HCT116 (cell line): ENCODE measurements at regions not wholly inside any gene's neighbourhood (a gene's known extent, or its start where the extent isn't known, plus 50 kb on each side); places are given as distances from the start of the nearest gene placed in this dataset.

Source experiments
- ATAC-seq: fragments of 200-7000 bp; cut with Tn5 transposase; 2 replicates; pipeline ENCODE4 v1.9.1; 2020; ENCODE audit warnings: mild to moderate bottlenecking, moderate library complexity
- BruUV-seq: library from RNA; stranded (reverse); fragments of 400-500 nt; replicated peaks from 2 replicates; lab custom pipeline; 2021; lab: Mats Ljungman, UMichigan
- CTCF ChIA-PET: fragments of 300-600 bp; sonication (Branson Sonifier 250); formaldehyde crosslinking; loops from one replicate; lab custom pipeline; 2021; ENCODE audit warnings: antibody characterized with exemption; lab: Charles Lee
- POLR2A ChIA-PET: fragments of 300-600, 350-600 bp; sonication (Branson Sonifier 250); formaldehyde crosslinking; loops from one replicate; lab custom pipeline; 2021; ENCODE audit warnings: antibody characterized with exemption; lab: Charles Lee
- RAD21 ChIA-PET, 2 experiments: fragments of 300-600 bp; sonication (Branson Sonifier 250); formaldehyde crosslinking; loops; one replicate each; lab custom pipeline; 2023; ENCODE audit warnings: low total read pairs in 2 of 2; ENCODE audit not compliant: uncharacterized antibody in 2 of 2, unreplicated experiment in 2 of 2, low non-redundant PET in 1 of 2; lab: Charles Lee
- DNase-seq: peaks from one replicate; pipeline ENCODE4 v3.0.0-alpha.2; 2010; ENCODE audit warnings: low read depth, low spot score
- H2AFZ ChIP-seq: fragments of 200-600 bp; shearing (Covaris generic), sonication (generic); 2 replicates; pipeline ENCODE4 v1.6.1; 2017; ENCODE audit warnings: low read depth, mixed run types, mixed read lengths, antibody characterized with exemption, low read length; ENCODE audit not compliant: poor library complexity, severe bottlenecking
- H3K27ac ChIP-seq: 2 replicates; pipeline ENCODE4 v1.5.1; 2012; ENCODE audit warnings: low read depth, low read length
- H3K27me3 ChIP-seq: fragments of 200-600 bp; sonication (generic); 2 replicates; pipeline ENCODE4 v1.6.1; 2016; ENCODE audit warnings: mixed run types, low read length, mixed read lengths; ENCODE audit not compliant: insufficient read depth
- H3K36me3 ChIP-seq, 2 experiments: fragments of 200-500 bp in 1 of 2; fragments of 200-600 bp in 1 of 2; sonication (Bioruptor generic) in 1 of 2; sonication (generic) in 1 of 2; 2 replicates each; pipeline versions ENCODE4 v1.5.1 to v1.6.1; 2014 to 2016; ENCODE audit warnings: low read length in 2 of 2, inconsistent platforms in 1 of 2, mixed read lengths in 1 of 2, mixed run types in 1 of 2; ENCODE audit not compliant: insufficient read depth in 2 of 2, control insufficient read depth in 1 of 2
- H3K4me1 ChIP-seq, 2 experiments: fragments of 200-600 bp in 1 of 2; sonication (generic) in 1 of 2; 2 replicates each; pipeline versions ENCODE4 v1.5.1 to v1.6.1; 2012 to 2017; ENCODE audit warnings: low read length in 2 of 2, inconsistent platforms in 1 of 2, mild to moderate bottlenecking in 1 of 2, mixed read lengths in 1 of 2, mixed run types in 1 of 2, moderate library complexity in 1 of 2; ENCODE audit not compliant: insufficient read depth in 2 of 2, control insufficient read depth in 1 of 2
- H3K4me2 ChIP-seq: fragments of 200-600 bp; sonication (generic); 2 replicates; pipeline ENCODE4 v1.6.1; 2017; ENCODE audit warnings: mixed run types, low read length, mixed read lengths
- H3K4me3 ChIP-seq, 2 experiments: fragments of 200-600 bp in 1 of 2; sonication (generic) in 1 of 2; replicated peaks in 1 of 2; 2 replicates each; pipeline ENCODE4 v1.5.1; 2011 to 2016; ENCODE audit warnings: low read length in 2 of 2, control low read depth in 1 of 2, low read depth in 1 of 2, mild to moderate bottlenecking in 1 of 2, mixed read lengths in 1 of 2, mixed run types in 1 of 2
- H3K79me2 ChIP-seq: fragments of 200-600 bp; sonication (generic); 2 replicates; pipeline ENCODE4 v1.6.1; 2017; ENCODE audit warnings: mild to moderate bottlenecking, mixed run types, low read length, moderate library complexity, mixed read lengths; ENCODE audit not compliant: insufficient read depth
- H3K9ac ChIP-seq: fragments of 200-600 bp; sonication (generic); 2 replicates; pipeline ENCODE4 v1.6.1; 2016; ENCODE audit warnings: low read length, mixed read lengths
- H3K9me2 ChIP-seq: fragments of 200-600 bp; sonication (generic), shearing (Covaris generic); 2 replicates; pipeline ENCODE4 v1.6.1; 2017; ENCODE audit warnings: mixed run types, mild to moderate bottlenecking, moderate library complexity; ENCODE audit not compliant: insufficient read depth
- H3K9me3 ChIP-seq, 2 experiments: fragments of 200-500 bp in 1 of 2; fragments of 200-600 bp in 1 of 2; sonication (Bioruptor generic) in 1 of 2; sonication (generic) in 1 of 2; 2 replicates each; pipeline ENCODE4 v1.6.1; 2014 to 2017; ENCODE audit warnings: low read length in 2 of 2, mixed read lengths in 2 of 2, inconsistent platforms in 1 of 2, low read depth in 1 of 2, mild to moderate bottlenecking in 1 of 2, mixed run types in 1 of 2, moderate library complexity in 1 of 2; ENCODE audit not compliant: control insufficient read depth in 1 of 2, insufficient read depth in 1 of 2
- H4K20me1 ChIP-seq: fragments of 200-600 bp; sonication (generic), shearing (Covaris generic); 2 replicates; pipeline ENCODE4 v1.6.1; 2017; ENCODE audit warnings: mixed run types, mild to moderate bottlenecking, moderate library complexity; ENCODE audit not compliant: insufficient read depth
- CBX3 ChIP-seq: IDR thresholded peaks from 2 replicates; pipeline ENCODE4 v1.6.1; 2012; ENCODE audit warnings: low read depth
- CEBPB ChIP-seq: IDR thresholded peaks from 2 replicates; pipeline ENCODE4 v1.6.1; 2012; ENCODE audit warnings: low read depth
- EGR1 ChIP-seq: IDR thresholded peaks from 2 replicates; pipeline ENCODE4 v1.6.1; 2012; ENCODE audit warnings: low read depth
- ELF1 ChIP-seq: IDR thresholded peaks from 2 replicates; pipeline ENCODE4 v1.6.1; 2012; ENCODE audit warnings: low read depth, borderline replicate concordance
- EZH2 ChIP-seq: fragments of 200-600 bp; sonication (generic); IDR thresholded peaks from 2 replicates; pipeline ENCODE4 v1.6.1; 2017; ENCODE audit warnings: antibody characterized with exemption, mixed run types
- FOSL1 ChIP-seq: IDR thresholded peaks from 2 replicates; pipeline ENCODE4 v1.6.1; 2012; ENCODE audit warnings: low read depth
- POLR2A ChIP-seq: IDR thresholded peaks from 2 replicates; pipeline ENCODE4 v1.7.0; 2011; ENCODE audit warnings: borderline replicate concordance; ENCODE audit not compliant: insufficient read depth, insufficient read length; ENCODE audit errors: extremely low read depth
- POLR2AphosphoS5 ChIP-seq: IDR thresholded peaks from 2 replicates; pipeline ENCODE4 v1.6.1; 2011; ENCODE audit warnings: mild to moderate bottlenecking, low read depth, low read length, moderate library complexity
- SIN3A ChIP-seq: IDR thresholded peaks from 2 replicates; pipeline ENCODE4 v1.6.1; 2012; ENCODE audit warnings: low read depth
- SP1 ChIP-seq: IDR thresholded peaks from 2 replicates; pipeline ENCODE4 v1.6.1; 2012; ENCODE audit warnings: low read depth
- SRF ChIP-seq: IDR thresholded peaks from 2 replicates; pipeline ENCODE4 v1.6.1; 2012; ENCODE audit warnings: low read depth
- TCF7L2 ChIP-seq: IDR thresholded peaks from 2 replicates; pipeline ENCODE4 v1.7.0; 2011; ENCODE audit warnings: borderline replicate concordance, inconsistent platforms; ENCODE audit not compliant: insufficient read depth, insufficient read length; ENCODE audit errors: extremely low read depth
- YY1 ChIP-seq: IDR thresholded peaks from 2 replicates; pipeline ENCODE4 v1.6.1; 2011; ENCODE audit warnings: low read length, low read depth, moderate library complexity, mild to moderate bottlenecking; ENCODE audit not compliant: insufficient replicate concordance; ENCODE audit errors: extremely low read depth
- ZFX ChIP-seq: fragments of 450-650 bp; IDR thresholded peaks from 2 replicates; pipeline ENCODE4 v1.6.1; 2017
- intact Hi-C: fragments of 100-400 bp; cut with micrococcal nuclease; formaldehyde crosslinking; loops from 2 replicates; pipeline ENCODE4 v1.10.0; 2022
- TF ChIP-seq, protein P1 (sequence below): IDR thresholded peaks from 2 replicates; pipeline ENCODE4 v1.6.1; 2011; ENCODE audit warnings: mild to moderate bottlenecking, low read length, moderate library complexity; ENCODE audit not compliant: insufficient replicate concordance; ENCODE audit errors: extremely low read depth
- TF ChIP-seq, protein P2 (sequence below): IDR thresholded peaks from 2 replicates; pipeline ENCODE4 v1.6.1; 2012; ENCODE audit warnings: low read depth
- TF ChIP-seq, protein P3 (sequence below): IDR thresholded peaks from 2 replicates; pipeline ENCODE4 v1.6.1; 2012
- TF ChIP-seq, protein P4 (sequence below): IDR thresholded peaks from 2 replicates; pipeline ENCODE4 v1.6.1; 2012
- TF ChIP-seq, protein P5 (sequence below), 3 experiments: fragments of 200-600 bp in 1 of 3; sonication (generic) in 1 of 3; IDR thresholded peaks in 2 of 3; conservative IDR thresholded peaks in 1 of 3; 2 replicates each; pipeline ENCODE4 v1.5.1; 2012 to 2017; ENCODE audit warnings: low read depth in 2 of 3, low read length in 2 of 3, antibody characterized with exemption in 1 of 3, borderline replicate concordance in 1 of 3, control low read depth in 1 of 3, mild to moderate bottlenecking in 1 of 3, mixed read lengths in 1 of 3, mixed run types in 1 of 3, moderate library complexity in 1 of 3; ENCODE audit not compliant: insufficient read depth in 1 of 3

DNA sequence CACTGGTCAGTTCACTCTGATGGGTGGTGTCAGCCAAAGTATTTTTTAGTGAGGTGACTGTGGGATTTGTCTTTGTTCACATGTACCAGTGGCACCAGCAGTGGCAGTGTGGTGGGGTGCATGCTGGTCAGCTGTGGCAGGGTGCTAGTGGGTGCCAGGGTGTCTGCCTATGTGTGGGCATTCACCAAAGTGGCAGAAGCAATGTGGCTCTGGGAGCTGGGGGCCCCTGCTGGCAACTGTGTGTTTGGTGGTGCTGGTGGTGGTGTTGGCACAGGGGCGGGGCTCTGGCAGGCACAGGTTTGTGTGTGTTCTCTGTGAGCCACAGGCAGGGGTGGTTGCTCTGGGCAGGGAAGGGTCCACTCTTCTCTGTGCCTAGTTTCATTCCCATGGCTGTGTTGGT lies 161.5 kb downstream of the CENPF start:
- TF ChIP-seq POLR2A (no peak), SIN3A (no peak), SP1 (no peak), CBX3 (no peak), POLR2AphosphoS5 (no peak), ELF1 (no peak), EGR1 (no peak), TCF7L2 (no peak), FOSL1 (no peak), YY1 (no peak), ZFX (no peak), SRF (no peak), CEBPB (no peak), EZH2 (no peak)
- TF ChIP-seq, protein P1, sequence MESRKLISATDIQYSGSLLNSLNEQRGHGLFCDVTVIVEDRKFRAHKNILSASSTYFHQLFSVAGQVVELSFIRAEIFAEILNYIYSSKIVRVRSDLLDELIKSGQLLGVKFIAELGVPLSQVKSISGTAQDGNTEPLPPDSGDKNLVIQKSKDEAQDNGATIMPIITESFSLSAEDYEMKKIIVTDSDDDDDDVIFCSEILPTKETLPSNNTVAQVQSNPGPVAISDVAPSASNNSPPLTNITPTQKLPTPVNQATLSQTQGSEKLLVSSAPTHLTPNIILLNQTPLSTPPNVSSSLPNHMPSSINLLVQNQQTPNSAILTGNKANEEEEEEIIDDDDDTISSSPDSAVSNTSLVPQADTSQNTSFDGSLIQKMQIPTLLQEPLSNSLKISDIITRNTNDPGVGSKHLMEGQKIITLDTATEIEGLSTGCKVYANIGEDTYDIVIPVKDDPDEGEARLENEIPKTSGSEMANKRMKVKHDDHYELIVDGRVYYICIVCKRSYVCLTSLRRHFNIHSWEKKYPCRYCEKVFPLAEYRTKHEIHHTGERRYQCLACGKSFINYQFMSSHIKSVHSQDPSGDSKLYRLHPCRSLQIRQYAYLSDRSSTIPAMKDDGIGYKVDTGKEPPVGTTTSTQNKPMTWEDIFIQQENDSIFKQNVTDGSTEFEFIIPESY = no peak
- TF ChIP-seq, protein P2, sequence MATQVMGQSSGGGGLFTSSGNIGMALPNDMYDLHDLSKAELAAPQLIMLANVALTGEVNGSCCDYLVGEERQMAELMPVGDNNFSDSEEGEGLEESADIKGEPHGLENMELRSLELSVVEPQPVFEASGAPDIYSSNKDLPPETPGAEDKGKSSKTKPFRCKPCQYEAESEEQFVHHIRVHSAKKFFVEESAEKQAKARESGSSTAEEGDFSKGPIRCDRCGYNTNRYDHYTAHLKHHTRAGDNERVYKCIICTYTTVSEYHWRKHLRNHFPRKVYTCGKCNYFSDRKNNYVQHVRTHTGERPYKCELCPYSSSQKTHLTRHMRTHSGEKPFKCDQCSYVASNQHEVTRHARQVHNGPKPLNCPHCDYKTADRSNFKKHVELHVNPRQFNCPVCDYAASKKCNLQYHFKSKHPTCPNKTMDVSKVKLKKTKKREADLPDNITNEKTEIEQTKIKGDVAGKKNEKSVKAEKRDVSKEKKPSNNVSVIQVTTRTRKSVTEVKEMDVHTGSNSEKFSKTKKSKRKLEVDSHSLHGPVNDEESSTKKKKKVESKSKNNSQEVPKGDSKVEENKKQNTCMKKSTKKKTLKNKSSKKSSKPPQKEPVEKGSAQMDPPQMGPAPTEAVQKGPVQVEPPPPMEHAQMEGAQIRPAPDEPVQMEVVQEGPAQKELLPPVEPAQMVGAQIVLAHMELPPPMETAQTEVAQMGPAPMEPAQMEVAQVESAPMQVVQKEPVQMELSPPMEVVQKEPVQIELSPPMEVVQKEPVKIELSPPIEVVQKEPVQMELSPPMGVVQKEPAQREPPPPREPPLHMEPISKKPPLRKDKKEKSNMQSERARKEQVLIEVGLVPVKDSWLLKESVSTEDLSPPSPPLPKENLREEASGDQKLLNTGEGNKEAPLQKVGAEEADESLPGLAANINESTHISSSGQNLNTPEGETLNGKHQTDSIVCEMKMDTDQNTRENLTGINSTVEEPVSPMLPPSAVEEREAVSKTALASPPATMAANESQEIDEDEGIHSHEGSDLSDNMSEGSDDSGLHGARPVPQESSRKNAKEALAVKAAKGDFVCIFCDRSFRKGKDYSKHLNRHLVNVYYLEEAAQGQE = no peak
- TF ChIP-seq, protein P3, sequence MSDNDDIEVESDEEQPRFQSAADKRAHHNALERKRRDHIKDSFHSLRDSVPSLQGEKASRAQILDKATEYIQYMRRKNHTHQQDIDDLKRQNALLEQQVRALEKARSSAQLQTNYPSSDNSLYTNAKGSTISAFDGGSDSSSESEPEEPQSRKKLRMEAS = no peak
- TF ChIP-seq, protein P4, sequence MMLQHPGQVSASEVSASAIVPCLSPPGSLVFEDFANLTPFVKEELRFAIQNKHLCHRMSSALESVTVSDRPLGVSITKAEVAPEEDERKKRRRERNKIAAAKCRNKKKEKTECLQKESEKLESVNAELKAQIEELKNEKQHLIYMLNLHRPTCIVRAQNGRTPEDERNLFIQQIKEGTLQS = no peak
- TF ChIP-seq, protein P5, sequence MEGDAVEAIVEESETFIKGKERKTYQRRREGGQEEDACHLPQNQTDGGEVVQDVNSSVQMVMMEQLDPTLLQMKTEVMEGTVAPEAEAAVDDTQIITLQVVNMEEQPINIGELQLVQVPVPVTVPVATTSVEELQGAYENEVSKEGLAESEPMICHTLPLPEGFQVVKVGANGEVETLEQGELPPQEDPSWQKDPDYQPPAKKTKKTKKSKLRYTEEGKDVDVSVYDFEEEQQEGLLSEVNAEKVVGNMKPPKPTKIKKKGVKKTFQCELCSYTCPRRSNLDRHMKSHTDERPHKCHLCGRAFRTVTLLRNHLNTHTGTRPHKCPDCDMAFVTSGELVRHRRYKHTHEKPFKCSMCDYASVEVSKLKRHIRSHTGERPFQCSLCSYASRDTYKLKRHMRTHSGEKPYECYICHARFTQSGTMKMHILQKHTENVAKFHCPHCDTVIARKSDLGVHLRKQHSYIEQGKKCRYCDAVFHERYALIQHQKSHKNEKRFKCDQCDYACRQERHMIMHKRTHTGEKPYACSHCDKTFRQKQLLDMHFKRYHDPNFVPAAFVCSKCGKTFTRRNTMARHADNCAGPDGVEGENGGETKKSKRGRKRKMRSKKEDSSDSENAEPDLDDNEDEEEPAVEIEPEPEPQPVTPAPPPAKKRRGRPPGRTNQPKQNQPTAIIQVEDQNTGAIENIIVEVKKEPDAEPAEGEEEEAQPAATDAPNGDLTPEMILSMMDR (IDR thresholded peaks at IDR 0.05 in 2 of 3, conservative IDR thresholded peaks at IDR 0.05 in 1 of 3; ENCODE audit: borderline replicate concordance in 1 of 3, insufficient read depth in 1 of 3, low read depth in 2 of 3, low read length in 2 of 3) = no peak
- no TSS peak for BruUV-seq

More for the DNA sequence above, 161.5 kb downstream of the CENPF start:
- ChIA-PET RAD21 (no interaction called here), POLR2A (no interaction called here), CTCF (no interaction called here)
- Histone ChIP-seq H2AFZ (no peak overlapping the region), H4K20me1 (no peaks in the 10 kb centered on the region), H3K9ac (no peak overlapping the region), H3K4me3 (no peak overlapping the region), H3K27ac (no peak overlapping the region), H3K36me3 (no peaks in the 10 kb centered on the region), H3K4me1 (no peaks in the 10 kb centered on the region), H3K9me3 (no peaks in the 10 kb centered on the region), H3K9me2 (no peaks in the 10 kb centered on the region), H3K27me3 (no peaks in the 10 kb centered on the region), H3K4me2 (no peak overlapping the region), H3K79me2 (no peaks in the 10 kb centered on the region)
- intact Hi-C loops = no loop called here
- no peak for DNase-seq
- ATAC-seq = 0 out of 2 replicates have a peak, but pooled peaks have one; percentile 27
